HFFc6 (cell line): ENCODE measurements at regions not wholly inside any gene's neighbourhood (a gene's known extent, or its start where the extent isn't known, plus 50 kb on each side); places are given as distances from the start of the nearest gene placed in this dataset.
A peak's percentile ranks its signal among the peaks of the same experiment; 100 is the strongest.

Experiments used
- DNase-seq: peaks from one replicate; pipeline ENCODE4 v3.0.0-alpha.2; 2018
- H3K27ac Mint-ChIP-seq: 2 replicates; pipeline ENCODE4 v1.8.0; 2020; ENCODE audit warnings: mild to moderate bottlenecking, mixed read lengths
- H3K27me3 Mint-ChIP-seq: 2 replicates; pipeline ENCODE4 v1.8.0; 2021; ENCODE audit warnings: mild to moderate bottlenecking, moderate library complexity, mixed read lengths; ENCODE audit not compliant: insufficient read depth
- H3K36me3 Mint-ChIP-seq: 2 replicates; pipeline ENCODE4 v1.8.0; 2021; ENCODE audit warnings: low read depth, mixed read lengths
- H3K4me1 Mint-ChIP-seq: 2 replicates; pipeline ENCODE4 v1.8.0; 2020; ENCODE audit warnings: low read depth, mixed read lengths
- H3K4me3 Mint-ChIP-seq: 2 replicates; pipeline ENCODE4 v1.8.0; 2020; ENCODE audit warnings: mild to moderate bottlenecking, moderate library complexity, mixed read lengths
- H3K9me3 Mint-ChIP-seq: 2 replicates; pipeline ENCODE4 v1.8.0; 2020; ENCODE audit warnings: mild to moderate bottlenecking, mixed read lengths
- CTCF ChIP-seq: fragments of 200-600 bp; sonication (generic); IDR thresholded peaks from 2 replicates; pipeline ENCODE4 v1.5.0; 2021; ENCODE audit warnings: antibody characterized with exemption, mild to moderate bottlenecking

DNA sequence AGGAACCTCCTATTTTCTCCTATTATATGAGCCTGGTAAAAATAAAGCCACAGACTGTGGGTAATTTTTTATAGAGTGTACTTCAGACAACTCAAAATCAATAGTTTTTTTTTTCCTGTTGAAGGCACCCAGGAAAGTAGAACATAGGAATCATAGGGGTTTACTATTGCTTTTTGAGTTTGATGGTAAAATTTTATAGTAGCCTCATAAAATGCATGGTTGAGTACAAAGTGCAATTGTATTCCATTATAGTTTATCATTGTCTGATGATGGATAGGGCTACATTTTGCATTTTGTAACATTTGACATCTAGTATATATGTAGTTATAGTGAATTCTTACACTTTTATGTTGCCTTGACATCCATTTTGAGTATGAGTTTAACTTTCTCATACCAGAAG lies 455.0 kb downstream of the STIM2 start:
- no peaks in the 10 kb centered on the region for H3K9me3 Mint-ChIP-seq
- no peak overlapping the region for H3K27ac Mint-ChIP-seq

DNA sequence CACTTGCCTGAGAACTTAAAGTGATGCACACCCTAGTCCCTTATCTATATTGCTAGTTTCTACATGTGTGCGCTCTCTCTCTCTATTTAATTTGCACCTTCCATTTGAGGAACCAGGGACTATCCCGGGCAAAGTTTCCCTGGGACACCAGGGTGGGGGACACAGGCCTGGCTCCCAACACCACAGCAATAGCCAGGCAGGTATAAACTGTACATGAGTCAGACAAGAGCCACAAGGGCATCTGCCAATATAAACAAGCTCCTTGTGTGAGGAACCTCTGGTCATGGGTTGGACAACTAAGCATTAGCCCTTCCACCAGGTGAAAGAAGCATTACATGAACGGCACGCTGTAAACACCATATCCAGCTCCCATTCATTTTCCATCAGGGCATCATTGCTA lies 455.5 kb downstream of the STIM2 start:
- Mint-ChIP-seq H3K27ac (no peak overlapping the region), H3K36me3 (no peaks in the 10 kb centered on the region), H3K27me3 (peaks cover 2% of the 10 kb centered on the region; the same call in 1 of the 2 replicates)

More for the DNA sequence above, 455.0 kb downstream of the STIM2 start:
- no peaks in the 10 kb centered on the region for H3K4me1 Mint-ChIP-seq
- no peak for DNase-seq
- no peak overlapping the region for H3K4me3 Mint-ChIP-seq
- H3K27me3 Mint-ChIP-seq = peaks cover 2% of the 10 kb centered on the region; the same call in 1 of the 2 replicates
- TF ChIP-seq CTCF = no peak
- no peaks in the 10 kb centered on the region for H3K36me3 Mint-ChIP-seq

GRCh38 chr4:27318740-27319139 lies 458.1 kb downstream of the STIM2 start:
- Mint-ChIP-seq H3K9me3 (no peaks in the 10 kb centered on the region), H3K4me3 (no peak overlapping the region), H3K27me3 (peaks cover 2% of the 10 kb centered on the region; the same call in 1 of the 2 replicates), H3K36me3 (no peaks in the 10 kb centered on the region), H3K27ac (no peak overlapping the region), H3K4me1 (no peaks in the 10 kb centered on the region)
- peak; percentile 72 for TF ChIP-seq CTCF
- DNase-seq = peak; percentile 12

More for the DNA sequence above, 455.5 kb downstream of the STIM2 start:
- no peak for DNase-seq
- Mint-ChIP-seq H3K9me3 (no peaks in the 10 kb centered on the region), H3K4me1 (no peaks in the 10 kb centered on the region), H3K4me3 (no peak overlapping the region)
- TF ChIP-seq CTCF = no peak

DNA sequence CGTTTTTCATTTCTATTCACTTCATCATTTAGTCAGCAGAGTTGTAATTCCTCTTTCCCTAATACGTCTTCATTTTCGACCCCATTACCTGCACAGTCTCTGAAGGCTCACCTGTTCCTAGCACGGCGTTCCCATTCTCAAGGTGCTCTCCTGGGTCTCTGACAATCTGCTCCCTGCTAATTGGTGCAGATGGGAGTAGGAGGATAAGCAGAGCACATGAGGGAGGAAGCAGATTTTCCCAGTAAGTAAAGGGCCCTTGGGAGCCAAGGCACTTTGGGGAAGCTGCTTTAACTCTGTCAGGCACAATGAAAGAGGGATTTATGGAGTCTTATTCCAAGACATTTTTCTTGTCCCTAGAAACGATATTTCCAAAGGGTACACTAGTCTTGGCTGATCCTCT lies 466.4 kb downstream of the STIM2 start:
- TF ChIP-seq CTCF = no peak
- H3K9me3 Mint-ChIP-seq = no peaks in the 10 kb centered on the region
- H3K36me3 Mint-ChIP-seq = no peaks in the 10 kb centered on the region
- H3K4me3 Mint-ChIP-seq = no peak overlapping the region
- peaks cover 6% of the 10 kb centered on the region for H3K27me3 Mint-ChIP-seq
- H3K27ac Mint-ChIP-seq = no peak overlapping the region
- H3K4me1 Mint-ChIP-seq = no peaks in the 10 kb centered on the region
- no peak for DNase-seq

DNA sequence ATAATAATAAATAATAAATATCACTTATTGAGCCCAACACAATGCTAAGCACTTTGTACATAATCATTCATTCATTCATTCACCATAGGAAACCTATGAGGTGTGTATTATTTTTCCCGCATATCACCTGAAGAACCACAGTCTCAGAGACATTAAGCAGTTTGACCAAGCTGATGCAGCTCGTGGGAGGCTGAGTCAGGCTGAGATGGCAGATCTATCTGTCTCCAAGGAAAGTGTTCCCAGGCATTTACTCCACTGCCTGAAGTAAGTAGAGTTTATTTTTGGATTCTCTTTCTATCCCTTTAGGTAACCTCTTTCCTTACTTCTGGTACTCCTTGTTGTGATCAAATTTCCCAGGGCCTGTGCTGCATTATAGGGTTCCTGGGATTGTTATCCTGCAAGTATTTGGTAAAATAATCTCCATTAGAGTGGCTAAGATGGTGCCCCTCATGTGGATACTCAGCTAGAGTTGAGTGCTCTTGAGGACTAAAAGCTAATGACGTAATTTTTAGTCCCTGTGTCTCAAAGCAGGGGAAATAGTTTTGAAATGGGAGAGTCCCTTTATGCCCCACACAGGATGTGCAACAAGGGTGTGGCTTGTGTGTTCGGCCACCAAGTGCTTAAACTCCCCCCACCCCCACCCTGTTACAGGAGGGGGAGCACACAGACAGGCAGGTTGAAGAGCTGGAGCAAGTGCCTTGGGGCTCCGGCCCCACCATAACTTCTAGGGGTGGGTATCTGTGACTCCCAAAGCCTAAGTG lies 467.0 kb downstream of the STIM2 start:
- no peak for TF ChIP-seq CTCF
- Mint-ChIP-seq H3K9me3 (no peaks in the 10 kb centered on the region), H3K36me3 (no peaks in the 10 kb centered on the region), H3K4me3 (no peak overlapping the region), H3K4me1 (no peaks in the 10 kb centered on the region), H3K27me3 (peaks cover 6% of the 10 kb centered on the region), H3K27ac (no peak overlapping the region)
- no peak for DNase-seq
